CMK (cell line): ENCODE measurements at regions not wholly inside any gene's neighbourhood (a gene's known extent, or its start where the extent isn't known, plus 50 kb on each side); places are given as distances from the start of the nearest gene placed in this dataset.
"Not testable (repeated sequence)": the region's sequence is repeated elsewhere in the genome, so short reads cannot be mapped to it uniquely, and the experiment has no call there.

Source experiments
- DNase-seq: peaks from one replicate; pipeline ENCODE4 v3.0.0-alpha.2; 2010; ENCODE audit warnings: low read depth

DNA sequence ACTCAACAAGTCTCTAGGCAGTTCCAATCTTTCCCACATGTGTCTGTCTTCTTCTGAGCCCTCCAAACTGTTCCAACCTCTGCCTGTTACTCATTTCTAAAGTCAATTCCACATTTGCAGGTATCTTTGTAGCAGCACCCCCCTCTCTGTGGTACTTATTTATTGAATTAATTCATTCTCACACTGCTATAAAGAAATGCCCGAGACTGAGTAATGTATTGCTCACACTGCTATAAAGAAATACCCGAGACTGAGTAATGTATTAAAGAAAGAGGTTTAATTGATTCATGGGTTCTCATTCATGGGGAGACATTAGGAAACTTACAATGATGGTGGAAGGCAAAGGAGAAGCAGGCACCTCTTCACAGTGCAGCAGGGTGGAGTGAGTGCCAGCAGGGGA lies 1413.8 kb downstream of the SI start:
- DNase-seq: no peak

GRCh38 chr3:163657088-163657487 lies 1421.2 kb downstream of the SI start:
- DNase-seq: no peak

- DNase-seq: no peak
Measured at GRCh38 chr3:163655021-163655420, 1423.3 kb downstream of the SI start.

GRCh38 chr3:163644172-163644571 lies 1434.1 kb downstream of the SI start:
- no peak for DNase-seq

GRCh38 chr3:163632722-163633121 lies 1445.6 kb downstream of the SI start:
- DNase-seq: no peak

GRCh38 chr3:163626753-163627152 lies 1451.5 kb downstream of the SI start:
- DNase-seq: no peak

- no peak for DNase-seq
Measured at GRCh38 chr3:163622384-163622783, 1455.9 kb downstream of the SI start.

GRCh38 chr3:163614886-163615285 lies 1463.4 kb downstream of the SI start:
- DNase-seq: no peak

- DNase-seq: no peak
Measured at GRCh38 chr3:163605915-163606314, 1472.4 kb downstream of the SI start.

DNA sequence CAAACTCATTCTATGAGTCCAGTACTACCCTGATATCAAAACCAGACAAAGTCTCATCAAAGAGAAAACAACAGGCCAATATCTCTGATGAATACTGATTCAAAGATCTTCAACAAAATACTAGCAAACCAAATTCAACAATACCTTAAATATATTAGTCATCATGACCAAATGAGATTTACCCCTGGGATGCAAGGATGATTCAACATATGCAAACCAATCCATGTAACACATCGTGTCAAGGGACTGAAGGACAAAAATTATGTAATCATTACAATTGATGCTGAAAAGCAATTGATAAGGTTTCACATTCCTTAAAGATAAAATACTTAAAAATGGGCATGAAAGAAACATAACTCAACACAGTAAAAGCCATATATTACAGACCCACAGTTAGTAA lies 1476.9 kb downstream of the SI start:
- DNase-seq: no peak

- no peak for DNase-seq
Measured at GRCh38 chr3:163587342-163587741, 1491.0 kb downstream of the SI start.

DNA sequence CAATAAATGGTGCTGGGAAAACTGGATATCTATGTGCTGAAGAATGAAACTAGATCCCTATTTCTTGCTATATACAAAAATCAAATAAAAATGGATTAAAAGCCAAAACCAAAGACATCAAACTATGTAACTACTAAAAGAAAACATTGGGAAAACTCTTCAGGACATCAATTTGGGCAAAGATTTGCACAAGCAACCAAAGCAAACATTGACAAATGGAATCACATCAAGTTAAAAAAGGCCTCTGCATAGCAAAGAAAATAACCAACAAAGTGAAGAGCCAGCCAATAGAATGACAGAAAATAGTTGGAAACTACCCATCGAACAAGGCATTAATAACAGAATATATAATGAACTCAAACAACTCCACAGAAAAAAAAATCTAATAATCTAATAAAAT lies 1495.3 kb downstream of the SI start:
- no peak for DNase-seq

GRCh38 chr3:163577271-163577670 lies 1501.0 kb downstream of the SI start:
- no peak for DNase-seq

DNA sequence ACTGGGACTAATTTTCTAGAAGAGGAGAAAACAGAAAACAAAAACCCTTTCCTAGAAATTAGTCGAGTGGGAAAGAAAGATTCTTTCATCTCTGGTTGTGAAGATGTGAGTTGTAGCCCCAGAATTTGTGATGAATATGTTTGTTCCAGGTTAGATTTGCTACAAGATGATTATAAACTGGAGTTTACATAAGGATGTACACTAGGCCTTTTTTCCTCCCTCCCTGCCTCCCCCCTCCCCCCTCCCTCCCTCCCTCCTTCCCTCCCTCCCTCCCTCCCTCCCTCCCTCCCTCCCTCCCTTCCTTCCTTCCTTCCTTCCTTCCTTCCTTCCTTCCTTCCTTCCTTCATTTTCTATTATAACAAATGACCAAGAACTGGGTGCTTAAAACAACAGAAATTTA lies 1502.0 kb downstream of the SI start:
- no peak for DNase-seq

DNA sequence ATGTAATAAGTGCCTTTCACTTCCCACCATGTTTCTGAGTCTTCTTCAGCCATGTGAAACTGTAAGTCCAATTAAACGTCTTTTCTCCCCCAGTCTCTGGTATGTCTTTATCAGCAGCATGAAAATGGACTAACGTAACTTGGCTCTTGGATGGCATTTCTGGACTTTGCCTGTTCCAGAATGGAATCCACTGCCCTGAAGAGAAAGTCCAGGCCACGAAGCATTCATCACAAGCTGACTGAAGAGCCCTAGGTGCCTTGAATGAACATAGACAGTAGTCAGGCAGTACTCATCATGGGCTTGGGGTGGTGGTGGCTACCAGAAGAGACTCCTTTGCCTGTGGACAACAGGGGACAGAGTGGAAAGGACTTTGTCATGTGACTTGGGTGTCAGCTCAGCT lies 1505.0 kb downstream of the SI start:
- DNase-seq: no peak

DNA sequence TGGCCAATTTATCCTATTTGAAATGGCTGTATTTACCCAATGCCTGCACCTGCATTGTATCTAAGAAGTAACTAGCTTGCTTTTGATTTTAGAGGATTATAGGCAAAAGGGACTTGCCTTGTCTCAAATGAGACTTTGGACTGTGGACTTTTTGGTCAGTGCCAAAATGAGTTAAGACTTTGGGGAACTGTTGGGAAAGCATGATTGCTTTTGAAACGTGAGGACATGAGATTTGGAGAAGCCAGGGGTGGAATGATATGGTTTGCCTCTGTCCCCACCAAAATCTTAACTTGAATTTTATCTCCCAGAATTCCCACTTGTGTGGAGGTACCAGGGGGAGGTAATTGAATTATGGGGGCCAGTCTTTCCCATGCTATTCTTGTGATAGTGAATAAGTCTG lies 1505.4 kb downstream of the SI start:
- DNase-seq: no peak

- no peak for DNase-seq
Measured at GRCh38 chr3:163563485-163563884, 1514.8 kb downstream of the SI start.

DNA sequence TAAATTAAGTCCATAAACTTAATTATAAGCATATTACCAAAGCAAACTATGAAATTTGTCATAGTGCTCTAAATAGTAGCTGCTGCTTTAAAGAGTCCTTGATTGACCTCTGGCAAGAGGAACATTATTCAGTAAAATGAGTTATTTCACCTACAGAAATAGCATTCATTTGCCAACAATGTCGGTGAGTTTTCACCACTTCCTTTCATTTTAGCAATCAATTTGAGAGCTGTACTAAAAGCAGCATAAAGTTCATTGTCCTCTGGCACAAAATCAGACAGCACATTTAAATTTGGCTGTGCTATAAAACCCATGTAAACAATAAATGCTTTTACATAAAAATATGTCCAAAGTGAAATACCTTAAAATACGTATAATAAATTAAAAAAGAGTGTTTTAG lies 1515.7 kb downstream of the SI start:
- no peak for DNase-seq

- no peak for DNase-seq
Measured at GRCh38 chr3:163561151-163561550, 1517.1 kb downstream of the SI start.

DNA sequence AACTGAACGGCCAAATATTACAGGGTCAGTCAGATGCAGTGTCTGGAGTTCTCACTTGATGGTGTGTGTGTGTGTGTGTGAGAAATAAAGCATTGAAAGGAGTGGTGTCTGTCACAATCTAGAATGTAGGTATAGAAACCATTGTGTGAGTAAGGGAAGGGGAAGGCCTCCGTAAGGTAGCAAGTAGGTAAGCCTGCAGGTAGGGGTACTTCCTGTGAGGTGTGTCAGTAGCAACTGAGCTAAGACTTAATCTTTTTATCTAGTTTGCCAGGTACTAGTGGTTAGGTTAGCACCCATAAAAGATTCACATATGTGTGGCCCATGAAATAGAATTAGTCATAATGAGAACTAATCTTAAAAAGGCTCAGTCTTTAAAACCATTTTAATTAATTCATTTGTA lies 1517.8 kb downstream of the SI start:
- DNase-seq: no peak

DNA sequence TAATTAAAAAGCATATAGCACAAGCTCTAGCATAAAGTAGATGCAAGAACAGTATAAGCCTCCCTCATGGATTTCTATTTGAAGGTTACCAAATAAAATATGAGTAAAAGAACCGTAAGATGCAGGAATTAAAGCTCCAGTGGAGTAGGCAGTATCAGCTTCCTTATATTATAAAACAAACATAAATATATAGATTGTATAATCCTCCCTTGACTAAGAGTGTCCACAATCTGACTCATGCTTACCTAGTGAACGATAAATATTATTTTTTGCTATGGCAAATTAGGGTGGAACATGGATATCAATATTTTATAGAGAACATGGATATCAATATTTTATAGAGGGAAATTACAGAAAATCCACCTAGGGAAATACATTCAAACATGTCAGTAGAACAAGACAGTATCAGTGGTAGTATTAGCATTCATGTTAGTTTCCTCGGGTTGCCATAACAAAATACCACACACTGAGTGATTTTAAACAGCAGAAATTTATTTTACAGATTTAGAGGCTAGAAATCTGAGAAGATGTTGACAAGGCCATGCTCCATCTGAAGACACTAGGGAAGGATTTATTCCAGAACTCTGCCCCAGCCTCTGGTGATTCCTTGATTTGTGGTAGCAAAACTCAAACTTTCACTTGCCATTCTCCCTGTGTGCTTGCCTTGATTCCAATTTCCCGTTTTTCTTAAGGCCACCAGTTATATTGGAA lies 1521.3 kb downstream of the SI start:
- no peak for DNase-seq

DNA sequence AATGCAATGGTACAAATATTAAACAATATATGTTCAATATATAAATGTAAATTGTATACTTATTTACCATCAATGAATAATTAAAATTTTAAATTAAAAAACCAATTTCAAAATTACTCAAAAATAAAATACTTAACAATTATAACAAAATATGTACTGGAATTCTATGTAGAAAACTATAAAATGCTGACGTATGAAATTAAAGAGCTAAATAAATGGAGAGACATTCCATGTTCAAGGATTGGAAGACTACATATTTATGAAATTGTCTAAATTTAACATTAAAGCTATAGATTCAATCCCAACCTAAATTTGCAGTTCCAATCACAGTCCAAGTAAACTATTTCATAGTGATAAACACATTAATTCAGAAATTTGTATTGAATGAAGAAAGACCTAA lies 1522.4 kb downstream of the SI start:
- no peak for DNase-seq

GRCh38 chr3:163552659-163552966 lies 1525.7 kb downstream of the SI start:
- DNase-seq: no peak

- DNase-seq: not testable (repeated sequence)
Measured at GRCh38 chr3:163551915-163552658, 1526.2 kb downstream of the SI start.
